Spleen (tissue), 11 donors: ENCODE measurements at regions not wholly inside any gene's neighbourhood (a gene's known extent, or its start where the extent isn't known, plus 50 kb on each side); places are given as distances from the start of the nearest gene placed in this dataset.

Experiments used
- DNase-seq: peaks from one replicate; pipeline ENCODE4 v3.0.0-alpha.2; 2020
- H3K27ac ChIP-seq, 8 donors: fragments of 200-600 bp; sonication (generic) in 7 of 8; 1 replicate in 4 of 8; 2 replicates in 4 of 8; pipeline versions ENCODE4 v1.5.0 to v1.8.0; 2016 to 2021; ENCODE audit warnings: inconsistent platforms in 4 of 8, mild to moderate bottlenecking in 4 of 8, moderate library complexity in 1 of 8
- H3K27me3 ChIP-seq, 7 donors: fragments of 200-600 bp; sonication (generic) in 6 of 7; replicated peaks in 1 of 7; 1 replicate in 4 of 7; 2 replicates in 3 of 7; pipeline versions ENCODE4 v1.5.0 to v1.8.0; 2016 to 2021; ENCODE audit warnings: inconsistent platforms in 3 of 7, mild to moderate bottlenecking in 1 of 7
- H3K36me3 ChIP-seq, 6 donors: fragments of 200-600 bp; sonication (generic) in 5 of 6; 1 replicate in 4 of 6; 2 replicates in 2 of 6; pipeline versions ENCODE4 v1.5.0 to v1.8.0; 2016 to 2021; ENCODE audit warnings: inconsistent platforms in 2 of 6
- H3K4me1 ChIP-seq, 6 donors: fragments of 200-600 bp; sonication (generic) in 5 of 6; 1 replicate in 3 of 6; 2 replicates in 3 of 6; pipeline versions ENCODE4 v1.5.0 to v1.8.0; 2016 to 2021; ENCODE audit warnings: inconsistent platforms in 3 of 6
- H3K4me3 ChIP-seq, 8 donors: fragments of 200-600 bp; sonication (generic) in 7 of 8; 1 replicate in 4 of 8; 2 replicates in 4 of 8; pipeline versions ENCODE4 v1.5.0 to v1.8.0; 2016 to 2021; ENCODE audit warnings: inconsistent platforms in 4 of 8, mild to moderate bottlenecking in 4 of 8, moderate library complexity in 2 of 8
- H3K9me3 ChIP-seq, 8 donors: fragments of 200-600 bp; sonication (generic) in 7 of 8; 1 replicate in 4 of 8; 2 replicates in 4 of 8; pipeline versions ENCODE4 v1.5.0 to v1.8.0; 2016 to 2021; ENCODE audit warnings: inconsistent platforms in 4 of 8
- CTCF ChIP-seq, 11 experiments: fragments of 200-600 bp in 7 of 11; fragments of 450-650 bp in 4 of 11; sonication (generic) in 4 of 11; IDR thresholded peaks in 8 of 11; conservative IDR thresholded peaks in 3 of 11; 1 replicate in 7 of 11; 2 replicates in 4 of 11; pipeline versions ENCODE4 v1.4.0 to v1.8.0; 2016 to 2021; ENCODE audit warnings: antibody characterized with exemption in 11 of 11, inconsistent platforms in 4 of 11, mild to moderate bottlenecking in 1 of 11
- POLR2A ChIP-seq, 3 donors: fragments of 450-650 bp; IDR thresholded peaks; one replicate each; pipeline ENCODE4 v1.5.1; 2017; ENCODE audit warnings: antibody characterized with exemption in 3 of 3, mild to moderate bottlenecking in 1 of 3
- POLR2AphosphoS5 ChIP-seq, 3 donors: sonication (generic); formaldehyde crosslinking; IDR thresholded peaks; one replicate each; pipeline ENCODE4 v1.5.1; 2017; ENCODE audit warnings: antibody characterized with exemption in 3 of 3
- WGBS, 5 donors: extraction: QIAGEN DNeasy Blood & Tissue Kit in 3 of 5; methylation state at CpG; one replicate each; pipeline versions ENCODE4 v1.1.5 to v1.1.7; 2013 to 2018; 5-methylcytosine and 5-hydroxymethylcytosine counted together
- intact Hi-C: fragments of 100-400 bp; cut with DNase I; formaldehyde crosslinking; loops from one replicate; pipeline ENCODE4 v1.15.0; 2023; ENCODE audit warnings: low total_unique reads
- donor health status: healthy with polysubstance abuse.
- donor health status: DM: no; HTN: no; CAD: no; lungs with moderate emphysema.
- donor health status: DM: no; HTN: no; CAD: no.
- donor health status: Bipolar disorder and iron deficiency.
- donor health status: healthy.
- donor health status: DM: no; HTN: no; CAD: no.
- donor health status: DM: yes; HTN: yes; CAD: no.

DNA sequence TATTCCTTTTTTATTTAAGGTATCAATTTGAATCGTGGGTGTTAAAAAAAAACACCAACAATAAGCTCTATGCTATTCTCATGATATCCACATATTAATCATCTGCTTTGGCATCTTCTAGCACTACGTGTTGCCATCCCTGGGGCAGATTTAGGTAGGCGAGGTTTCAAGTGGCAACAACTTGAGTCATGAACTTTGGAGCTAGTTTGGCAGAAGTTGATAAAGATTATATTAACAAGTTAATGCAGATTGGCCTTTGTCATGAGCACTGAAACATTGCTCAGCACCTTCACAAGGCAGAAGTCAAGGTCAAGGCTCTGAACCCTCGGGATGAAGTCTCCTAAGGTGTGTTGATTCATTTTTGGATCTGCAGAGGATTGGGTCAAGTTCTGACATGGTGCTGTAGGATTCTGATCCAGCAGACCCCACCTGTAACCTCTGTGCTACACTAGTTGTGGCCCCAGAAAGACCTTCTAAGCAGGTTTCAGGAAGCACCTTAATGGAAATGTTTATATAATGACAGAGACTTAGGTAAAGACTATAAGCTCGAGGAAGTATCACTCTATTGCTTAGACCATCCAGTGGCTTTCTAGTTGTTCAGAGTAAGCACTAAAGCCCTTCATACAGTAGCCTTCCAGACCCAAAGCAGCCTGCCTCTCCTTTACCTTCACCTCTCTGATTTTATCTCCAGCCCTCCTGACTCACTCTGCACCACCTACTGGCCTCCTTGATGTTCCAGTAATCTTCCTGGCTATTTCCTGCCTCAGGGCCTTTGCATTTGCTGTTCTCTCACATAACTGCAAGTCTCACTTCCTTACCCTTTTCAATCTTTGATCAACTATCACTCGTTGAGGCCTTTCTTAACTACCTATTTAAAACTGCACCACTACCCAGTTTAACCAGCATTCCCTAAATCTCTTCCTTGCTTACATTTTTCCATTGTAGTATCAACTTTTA lies 117.0 kb upstream of the SLC4A4 start:
- intact Hi-C loops: no loop called here

DNA sequence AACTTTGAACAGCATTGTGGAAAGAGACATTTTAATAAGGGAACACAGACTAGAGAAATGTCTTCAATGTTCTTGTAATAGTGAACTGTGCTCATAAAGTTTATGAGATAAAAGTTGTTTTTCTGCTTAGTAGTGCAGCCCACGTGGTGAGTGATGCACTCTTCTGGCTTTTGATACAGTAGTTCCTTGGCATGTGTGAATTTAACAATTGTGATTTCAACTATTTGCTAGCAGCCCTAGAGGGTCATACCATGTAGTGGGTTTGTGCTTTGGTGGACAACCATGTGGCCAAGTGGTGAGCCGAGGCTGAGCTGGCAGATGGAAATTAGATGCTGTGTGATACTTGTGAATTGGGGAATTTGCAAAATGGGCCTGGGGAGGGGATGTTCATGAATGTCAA lies 116.2 kb upstream of the SLC4A4 start:
- WGBS, 5 donors: 82 to 92% (median 86%) methylated on average over 2 of the region's 2 CpGs
- TF ChIP-seq POLR2AphosphoS5 (IDR thresholded peaks at IDR 0.05) (no peak), POLR2A (IDR thresholded peaks at IDR 0.05) (no peak)
- intact Hi-C loops: no loop called here

More for the DNA sequence above, 117.0 kb upstream of the SLC4A4 start:
- no peaks in the 10 kb centered on the region for H3K27me3 ChIP-seq
- H3K36me3 ChIP-seq: no peaks in the 10 kb centered on the region
- H3K4me1 ChIP-seq: peaks cover 0 to 3% (median 0%) of the 10 kb centered on the region in 6 donors
- no peak for DNase-seq
- no peak overlapping the region for H3K27ac ChIP-seq
- H3K9me3 ChIP-seq: no peaks in the 10 kb centered on the region
- WGBS, 5 donors: 75 to 90% (median 79%) methylated on average over 6 of the region's 6 CpGs
- TF ChIP-seq CTCF (IDR thresholded peaks at IDR 0.05 in 8 of 11, conservative IDR thresholded peaks at IDR 0.05 in 3 of 11) (no peak), POLR2AphosphoS5 (IDR thresholded peaks at IDR 0.05) (no peak), POLR2A (IDR thresholded peaks at IDR 0.05) (no peak)
- H3K4me3 ChIP-seq: no peak overlapping the region

DNA sequence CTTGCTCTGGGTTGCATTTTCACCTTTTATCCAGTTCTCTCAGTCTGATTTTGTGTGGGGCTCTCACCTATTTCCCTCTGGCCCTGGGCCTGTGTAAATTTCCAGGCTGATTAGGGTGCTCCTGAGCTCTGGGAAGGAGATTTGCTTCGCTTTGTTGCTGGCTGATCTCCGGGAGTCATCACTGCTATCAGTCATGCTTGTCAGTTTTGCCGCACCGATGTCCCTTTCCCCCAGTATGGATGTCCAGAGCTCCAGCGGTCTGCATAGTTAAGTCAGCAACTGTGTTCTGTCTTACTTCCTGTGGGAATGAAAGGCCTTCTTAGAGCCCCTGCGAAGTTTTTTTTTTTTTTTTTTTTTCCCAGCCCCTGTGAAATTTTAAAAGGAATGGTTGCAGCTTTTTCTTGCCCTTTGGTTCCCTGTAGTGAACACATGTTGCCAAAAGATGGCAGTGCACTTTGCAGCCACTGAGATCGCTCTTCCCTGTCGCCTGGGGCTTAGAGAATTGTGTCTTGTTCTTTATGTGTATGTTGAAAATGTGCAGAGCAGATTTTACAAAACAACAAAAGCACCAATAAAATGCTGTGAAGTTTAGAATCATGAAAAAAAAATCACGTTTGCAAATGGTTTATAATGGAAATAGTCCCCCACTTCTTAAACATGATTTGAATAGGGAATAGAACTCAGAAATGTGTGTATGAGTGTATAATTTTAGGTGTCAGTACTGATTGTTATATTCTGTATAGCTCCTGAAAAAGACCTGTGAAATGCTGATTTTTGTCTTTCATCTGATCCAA lies 109.1 kb upstream of the SLC4A4 start:
- H3K27ac ChIP-seq: no peak overlapping the region
- no peak for DNase-seq
- no peak overlapping the region for H3K4me3 ChIP-seq
- TF ChIP-seq CTCF (IDR thresholded peaks at IDR 0.05 in 8 of 11, conservative IDR thresholded peaks at IDR 0.05 in 3 of 11) (peak in 10 of 11 experiments; percentile 26 to 69 (median 43)), POLR2A (IDR thresholded peaks at IDR 0.05) (no peak), POLR2AphosphoS5 (IDR thresholded peaks at IDR 0.05) (no peak)
- no peaks in the 10 kb centered on the region for H3K36me3 ChIP-seq
- intact Hi-C loops: no loop called here
- H3K9me3 ChIP-seq: no peaks in the 10 kb centered on the region
- peaks cover 0 to 16% (median 0%) of the 10 kb centered on the region in 6 donors for H3K4me1 ChIP-seq
- WGBS, 5 donors: 29 to 35% (median 32%) methylated on average over 9 of the region's 9 CpGs
- no peaks in the 10 kb centered on the region for H3K27me3 ChIP-seq

More for the DNA sequence above, 116.2 kb upstream of the SLC4A4 start:
- no peak for DNase-seq
- no peak overlapping the region for H3K27ac ChIP-seq
- H3K27me3 ChIP-seq: no peaks in the 10 kb centered on the region
- H3K9me3 ChIP-seq: no peaks in the 10 kb centered on the region
- peaks cover 0 to 2% (median 0%) of the 10 kb centered on the region in 6 donors for H3K4me1 ChIP-seq
- no peak overlapping the region for H3K4me3 ChIP-seq
- H3K36me3 ChIP-seq: no peaks in the 10 kb centered on the region

DNA sequence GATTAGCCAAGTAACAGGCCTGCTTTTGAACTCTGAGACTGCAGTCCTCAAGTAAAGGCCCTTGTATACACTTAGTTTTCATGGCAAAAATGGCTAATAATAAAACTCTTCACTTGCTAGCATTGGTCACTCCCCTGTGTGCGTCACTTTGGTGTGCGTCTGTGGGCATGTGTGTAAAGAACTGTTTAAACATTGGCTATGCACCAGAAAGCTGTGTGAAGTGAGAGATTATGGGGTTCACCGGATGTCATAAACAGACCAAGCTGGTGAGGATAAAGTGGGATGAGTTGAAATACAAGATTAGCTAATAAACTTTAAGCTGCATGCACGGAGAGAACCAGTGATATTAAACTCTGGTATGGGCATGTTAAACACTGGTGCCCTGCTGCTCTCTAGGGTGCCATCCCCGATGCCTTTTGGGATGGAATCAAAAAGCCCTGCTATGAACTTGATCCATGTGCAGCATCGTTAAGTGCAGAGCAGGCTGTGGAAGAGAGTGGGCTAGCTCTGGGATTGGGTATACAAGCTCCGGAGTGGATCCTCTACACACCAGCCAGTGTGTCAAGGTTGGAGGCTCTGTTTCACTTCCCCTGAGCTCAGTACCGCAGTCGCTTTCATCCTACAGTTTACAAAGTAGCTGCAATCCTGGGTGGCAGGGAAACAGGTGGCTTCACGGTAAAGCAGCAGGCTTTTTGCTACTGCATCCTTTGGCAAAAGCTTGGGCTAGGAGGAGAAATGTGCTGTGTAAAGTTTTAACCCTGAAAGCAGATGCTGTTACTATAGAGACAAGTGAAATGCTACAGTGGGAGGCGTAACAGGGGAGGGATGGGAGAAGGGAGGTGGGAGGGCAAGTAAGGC lies 108.3 kb upstream of the SLC4A4 start:
- no peaks in the 10 kb centered on the region for H3K9me3 ChIP-seq
- no peaks in the 10 kb centered on the region for H3K27me3 ChIP-seq
- H3K4me1 ChIP-seq: peaks cover 0 to 16% (median 0%) of the 10 kb centered on the region in 6 donors
- H3K27ac ChIP-seq: no peak overlapping the region
- no peak overlapping the region for H3K4me3 ChIP-seq
- TF ChIP-seq POLR2AphosphoS5 (IDR thresholded peaks at IDR 0.05) (no peak), POLR2A (IDR thresholded peaks at IDR 0.05) (no peak), CTCF (IDR thresholded peaks at IDR 0.05 in 8 of 11, conservative IDR thresholded peaks at IDR 0.05 in 3 of 11) (no peak)
- H3K36me3 ChIP-seq: no peaks in the 10 kb centered on the region
- no peak for DNase-seq
- intact Hi-C loops: no loop called here
- 73 to 86% (median 80%) methylated on average over 11 of the region's 11 CpGs for WGBS, 5 donors
